ENCODE measurements at regions not wholly inside any gene's neighbourhood (a gene's known extent, or its start where the extent isn't known, plus 50 kb on each side); places are given as distances from the start of the nearest gene placed in this dataset.

GRCh38 chr22:49040754-49041467 is 786.8 kb downstream of the BRD1 start:
- TF ChIP-seq CSRNP3 (CRISPR knock-in tag; IDR thresholded peaks at IDR 0.05) (no peak), PATZ1 (CRISPR knock-in tag; IDR thresholded peaks at IDR 0.05; ENCODE audit: borderline replicate concordance) (no peak)

Measured in SK-N-SH treated with all-trans-retinoic acid at 6 μM for 48 hours (cell line).